Keratinocyte (primary cell): ENCODE measurements at regions not wholly inside any gene's neighbourhood (a gene's known extent, or its start where the extent isn't known, plus 50 kb on each side); places are given as distances from the start of the nearest gene placed in this dataset.

Source experiments
- DNase-seq: peaks from one replicate; pipeline ENCODE4 v3.0.0-alpha.2; 2011; ENCODE audit warnings: low read depth, missing footprints, low spot score
- FAIRE-seq: peaks from 2 replicates; lab custom pipeline; 2011; peaks lifted over from hg19 to GRCh38; lab: Jason Lieb, UNC
- H2AFZ ChIP-seq: 2 replicates; pipeline ENCODE4 v1.6.0; 2012; ENCODE audit warnings: low read length, control low read depth, inconsistent platforms; ENCODE audit not compliant: control insufficient read depth
- H3K27ac ChIP-seq: 2 replicates; pipeline ENCODE4 v1.5.1; 2011; ENCODE audit warnings: low read length; ENCODE audit not compliant: control insufficient read depth, insufficient read depth
- H3K27me3 ChIP-seq: 3 replicates; pipeline ENCODE4 v1.6.0; 2011; ENCODE audit warnings: low read length; ENCODE audit not compliant: control insufficient read depth, insufficient read depth; ENCODE audit errors: extremely low read depth
- H3K36me3 ChIP-seq, 2 experiments: 2 replicates in 1 of 2; 3 replicates in 1 of 2; pipeline ENCODE4 v1.5.1; 2011; ENCODE audit warnings: low read length in 2 of 2, mild to moderate bottlenecking in 1 of 2; ENCODE audit not compliant: control insufficient read depth in 2 of 2, insufficient read depth in 2 of 2; ENCODE audit errors: extremely low read depth in 1 of 2
- H3K4me1 ChIP-seq: 3 replicates; pipeline ENCODE4 v1.5.1; 2011; ENCODE audit warnings: low read length; ENCODE audit not compliant: control insufficient read depth, insufficient read depth; ENCODE audit errors: extremely low read depth
- H3K4me2 ChIP-seq: 3 replicates; pipeline ENCODE4 v1.6.0; 2011; ENCODE audit warnings: low read depth, low read length; ENCODE audit not compliant: control insufficient read depth, insufficient read depth; ENCODE audit errors: extremely low read depth
- H3K4me3 ChIP-seq, 3 experiments: fragments of 200-600 bp in 1 of 3; sonication (generic) in 1 of 3; 2 replicates in 2 of 3; 3 replicates in 1 of 3; pipeline ENCODE4 v1.5.1; 2011 to 2016; ENCODE audit warnings: low read length in 3 of 3, mild to moderate bottlenecking in 3 of 3, control low read depth in 2 of 3, inconsistent platforms in 1 of 3, low read depth in 1 of 3, mixed read lengths in 1 of 3, mixed run types in 1 of 3, moderate library complexity in 1 of 3; ENCODE audit not compliant: control insufficient read depth in 2 of 3, insufficient read depth in 2 of 3; ENCODE audit errors: extremely low read depth in 1 of 3
- H3K79me2 ChIP-seq: 2 replicates; pipeline ENCODE4 v1.6.0; 2012; ENCODE audit warnings: low read length; ENCODE audit not compliant: control insufficient read depth, insufficient read depth
- H3K9ac ChIP-seq: 3 replicates; pipeline ENCODE4 v1.6.0; 2011; ENCODE audit warnings: low read length; ENCODE audit not compliant: control insufficient read depth, insufficient read depth; ENCODE audit errors: extremely low read depth
- H3K9me1 ChIP-seq: 3 replicates; pipeline ENCODE4 v1.6.0; 2011; ENCODE audit warnings: low read length; ENCODE audit not compliant: control insufficient read depth, insufficient read depth; ENCODE audit errors: extremely low read depth
- H3K9me3 ChIP-seq: 2 replicates; pipeline ENCODE4 v1.5.1; 2012; ENCODE audit warnings: low read depth, low read length; ENCODE audit not compliant: control insufficient read depth
- H4K20me1 ChIP-seq: 3 replicates; pipeline ENCODE4 v1.6.0; 2011; ENCODE audit warnings: low read length; ENCODE audit not compliant: control insufficient read depth, insufficient read depth; ENCODE audit errors: extremely low read depth
- CTCF ChIP-seq, 3 experiments: IDR thresholded peaks in 1 of 3; conservative IDR thresholded peaks in 1 of 3; optimal IDR thresholded peaks in 1 of 3; 2 replicates in 2 of 3; 3 replicates in 1 of 3; pipeline versions ENCODE3 to v1.5.1; 2011; ENCODE audit warnings: low read length in 3 of 3, mild to moderate bottlenecking in 3 of 3, moderate library complexity in 2 of 3, control low read depth in 1 of 3, inconsistent platforms in 1 of 3; ENCODE audit not compliant: insufficient read depth in 2 of 3; ENCODE audit errors: extremely low read depth in 1 of 3
- EZH2 ChIP-seq: IDR thresholded peaks from one replicate; pipeline ENCODE4 v1.6.1; 2012; ENCODE audit warnings: inconsistent platforms, mild to moderate bottlenecking, low read length, moderate library complexity
- dilution Hi-C: fragments of 300-500 bp; cut with MboI; formaldehyde crosslinking; loops from one replicate; pipeline ENCODE4 v1.7.0; 2020; ENCODE audit warnings: low sequenced_read_pairs; ENCODE audit not compliant: extremely low pct_ligation_motif_present

GRCh38 chr15:54810031-54810430 is 386.7 kb downstream of the RSL24D1 start:
- Histone ChIP-seq H3K9me3 (no peaks in the 10 kb centered on the region), H3K4me1 (no peaks in the 10 kb centered on the region), H2AFZ (no peak overlapping the region), H3K36me3 (no peaks in the 10 kb centered on the region), H3K79me2 (no peaks in the 10 kb centered on the region), H3K27me3 (no peaks in the 10 kb centered on the region), H3K27ac (no peak overlapping the region), H3K9me1 (no peaks in the 10 kb centered on the region), H4K20me1 (no peaks in the 10 kb centered on the region), H3K4me2 (no peak overlapping the region), H3K9ac (no peak overlapping the region), H3K4me3 (no peak overlapping the region)
- FAIRE-seq (no peak), DNase-seq (no peak)
- dilution Hi-C loops = no loop called here
- TF ChIP-seq EZH2 (no peak), CTCF (optimal IDR thresholded peaks at IDR 0.05 in 1 of 3, IDR thresholded peaks at IDR 0.05 in 1 of 3, conservative IDR thresholded peaks at IDR 0.05 in 1 of 3; ENCODE audit: extremely low read depth in 1 of 3, insufficient read depth in 2 of 3, low read length in 3 of 3) (no peak)

- no peaks in the 10 kb centered on the region for H4K20me1 ChIP-seq
- no peak overlapping the region for H3K9ac ChIP-seq
- H2AFZ ChIP-seq = no peak overlapping the region
- FAIRE-seq (no peak), DNase-seq (no peak)
- H3K9me1 ChIP-seq = no peaks in the 10 kb centered on the region
- no peak overlapping the region for H3K27ac ChIP-seq
- no peak for TF ChIP-seq EZH2
- no peak for TF ChIP-seq CTCF (optimal IDR thresholded peaks at IDR 0.05 in 1 of 3, IDR thresholded peaks at IDR 0.05 in 1 of 3, conservative IDR thresholded peaks at IDR 0.05 in 1 of 3; ENCODE audit: extremely low read depth in 1 of 3, insufficient read depth in 2 of 3, low read length in 3 of 3)
- no peak overlapping the region for H3K4me3 ChIP-seq
- H3K27me3 ChIP-seq = no peaks in the 10 kb centered on the region
- H3K4me1 ChIP-seq = no peaks in the 10 kb centered on the region
- H3K9me3 ChIP-seq = no peaks in the 10 kb centered on the region
- dilution Hi-C loops = no loop called here
- H3K79me2 ChIP-seq = no peaks in the 10 kb centered on the region
- no peak overlapping the region for H3K4me2 ChIP-seq
- H3K36me3 ChIP-seq = no peaks in the 10 kb centered on the region
Observed at GRCh38 chr15:54808321-54808720, 388.4 kb downstream of the RSL24D1 start.
